HG02852 (cell line): ENCODE measurements at regions not wholly inside any gene's neighbourhood (a gene's known extent, or its start where the extent isn't known, plus 50 kb on each side); places are given as distances from the start of the nearest gene placed in this dataset.

Experiments
- ATAC-seq: cut with Tn5 transposase; IDR thresholded peaks from one replicate; pipeline ENCODE4 v1.9.1; 2021; ENCODE audit warnings: mild to moderate bottlenecking, moderate library complexity; ENCODE audit not compliant: unreplicated experiment

GRCh38 chr1:63169057-63169456 is 153.3 kb upstream of the FOXD3 start:
- no peak for ATAC-seq

- no peak for ATAC-seq
Observed at GRCh38 chr1:63173161-63173560, 149.2 kb upstream of the FOXD3 start.

- ATAC-seq: no peak
Observed at GRCh38 chr1:63189677-63190076, 132.7 kb upstream of the FOXD3 start.

- ATAC-seq: no peak
Observed at GRCh38 chr1:63190171-63190570, 132.2 kb upstream of the FOXD3 start.

GRCh38 chr1:63198871-63199394 is 123.4 kb upstream of the FOXD3 start:
- ATAC-seq: no peak

- no peak for ATAC-seq
Observed at GRCh38 chr1:63199706-63200335, 122.5 kb upstream of the FOXD3 start.

- ATAC-seq: no peak
Observed at GRCh38 chr1:63200676-63201075, 121.7 kb upstream of the FOXD3 start.

GRCh38 chr1:63203641-63204040 is 118.7 kb upstream of the FOXD3 start:
- no peak for ATAC-seq

GRCh38 chr1:63205776-63206175 is 116.6 kb upstream of the FOXD3 start:
- no peak for ATAC-seq

- no peak for ATAC-seq
Observed at GRCh38 chr1:63214553-63214952, 107.8 kb upstream of the FOXD3 start.

- ATAC-seq: no peak
Observed at GRCh38 chr1:63223426-63223825, 98.9 kb upstream of the FOXD3 start.

GRCh38 chr1:63230722-63231121 is 91.6 kb upstream of the FOXD3 start:
- ATAC-seq: no peak

- ATAC-seq: no peak
Observed at GRCh38 chr1:63238721-63239120, 83.6 kb upstream of the FOXD3 start.

- no peak for ATAC-seq
Observed at GRCh38 chr1:63245186-63245585, 77.2 kb upstream of the FOXD3 start.

GRCh38 chr1:63248216-63248615 is 74.2 kb upstream of the FOXD3 start:
- no peak for ATAC-seq

- no peak for ATAC-seq
Observed at GRCh38 chr1:63255153-63255552, 67.2 kb upstream of the FOXD3 start.

GRCh38 chr1:63261736-63262458 is 60.5 kb upstream of the FOXD3 start:
- no peak for ATAC-seq

- no peak for ATAC-seq
Observed at GRCh38 chr1:63262459-63262770, 60.0 kb upstream of the FOXD3 start.

- ATAC-seq: no peak
Observed at GRCh38 chr1:63264161-63264560, 58.2 kb upstream of the FOXD3 start.

GRCh38 chr1:63266857-63267256 is 55.5 kb upstream of the FOXD3 start:
- no peak for ATAC-seq

GRCh38 chr1:63268876-63269275 is 53.5 kb upstream of the FOXD3 start:
- ATAC-seq: no peak

GRCh38 chr1:63269571-63269970 is 52.8 kb upstream of the FOXD3 start:
- no peak for ATAC-seq
